Fibroblast of lung (primary cell): ENCODE measurements at regions not wholly inside any gene's neighbourhood (a gene's known extent, or its start where the extent isn't known, plus 50 kb on each side); places are given as distances from the start of the nearest gene placed in this dataset.
A peak's percentile ranks its signal among the peaks of the same experiment; 100 is the strongest.

Source experiments
- DNase-seq, 2 donors: peaks; one replicate each; pipeline versions ENCODE4 v3.0.0 to v3.0.0-alpha.2; 2010; ENCODE audit warnings: low read depth in 2 of 2
- H2AFZ ChIP-seq: 2 replicates; pipeline ENCODE4 v1.5.1; 2012; ENCODE audit warnings: low read length, control low read depth, inconsistent platforms
- H3K27ac ChIP-seq: 2 replicates; pipeline ENCODE4 v1.5.1; 2011; ENCODE audit warnings: low read length, control low read depth; ENCODE audit not compliant: insufficient read depth
- H3K27me3 ChIP-seq: 2 replicates; pipeline ENCODE4 v1.5.1; 2011; ENCODE audit warnings: mild to moderate bottlenecking, low read length; ENCODE audit not compliant: control insufficient read depth, insufficient read depth
- H3K36me3 ChIP-seq: 2 replicates; pipeline ENCODE4 v1.5.1; 2011; ENCODE audit warnings: low read length; ENCODE audit not compliant: control insufficient read depth, insufficient read depth
- H3K4me1 ChIP-seq: 2 replicates; pipeline ENCODE4 v1.5.1; 2011; ENCODE audit warnings: low read length; ENCODE audit not compliant: control insufficient read depth, insufficient read depth; ENCODE audit errors: extremely low read depth
- H3K4me2 ChIP-seq: 2 replicates; pipeline ENCODE4 v1.5.1; 2011; ENCODE audit warnings: low read length, control low read depth; ENCODE audit not compliant: insufficient read depth; ENCODE audit errors: extremely low read depth
- H3K4me3 ChIP-seq, 4 experiments: fragments of 200-600 bp in 1 of 4; sonication (generic) in 1 of 4; replicated peaks in 1 of 4; 2 replicates each; pipeline ENCODE4 v1.5.1; 2011 to 2016; ENCODE audit warnings: low read length in 4 of 4, low read depth in 3 of 4, mild to moderate bottlenecking in 3 of 4, control low read depth in 2 of 4, inconsistent platforms in 1 of 4, mixed read lengths in 1 of 4; ENCODE audit not compliant: insufficient read depth in 1 of 4; ENCODE audit errors: control extremely low read depth in 1 of 4
- H3K79me2 ChIP-seq: 2 replicates; pipeline ENCODE4 v1.5.1; 2012; ENCODE audit warnings: mild to moderate bottlenecking, low read length, inconsistent platforms; ENCODE audit not compliant: control insufficient read depth, insufficient read depth
- H3K9ac ChIP-seq: 2 replicates; pipeline ENCODE4 v1.5.1; 2011; ENCODE audit warnings: mild to moderate bottlenecking, low read length, control low read depth; ENCODE audit not compliant: insufficient read depth
- H3K9me3 ChIP-seq: 2 replicates; pipeline ENCODE4 v1.5.1; 2012; ENCODE audit warnings: low read depth, low read length; ENCODE audit not compliant: control insufficient read depth, insufficient read depth
- H4K20me1 ChIP-seq: 2 replicates; pipeline ENCODE4 v1.5.1; 2011; ENCODE audit warnings: low read length; ENCODE audit not compliant: control insufficient read depth, insufficient read depth; ENCODE audit errors: extremely low read depth
- CTCF ChIP-seq, 2 donors: IDR thresholded peaks in 1 of 2; conservative IDR thresholded peaks in 1 of 2; 1 replicate in 1 of 2; 2 replicates in 1 of 2; pipeline ENCODE4 v1.5.1; 2011 to 2012; ENCODE audit warnings: low read length in 2 of 2, control low read depth in 1 of 2, inconsistent platforms in 1 of 2, low read depth in 1 of 2, mild to moderate bottlenecking in 1 of 2
- EZH2 ChIP-seq: IDR thresholded peaks from 2 replicates; pipeline ENCODE4 v1.5.1; 2012; ENCODE audit warnings: low read length, control low read depth, mild to moderate bottlenecking; ENCODE audit errors: missing control alignments

GRCh38 chr4:179130122-179130714 lies 1688.0 kb upstream of the AGA start:
- no peak overlapping the region for H2AFZ ChIP-seq
- H3K4me1 ChIP-seq, result no peaks in the 10 kb centered on the region
- no peaks in the 10 kb centered on the region for H3K79me2 ChIP-seq
- no peak overlapping the region for H3K4me3 ChIP-seq
- no peak for DNase-seq
- no peak overlapping the region for H3K27ac ChIP-seq
- H3K36me3 ChIP-seq, result no peaks in the 10 kb centered on the region
- no peaks in the 10 kb centered on the region for H3K27me3 ChIP-seq
- H3K9me3 ChIP-seq, result no peaks in the 10 kb centered on the region
- H3K9ac ChIP-seq, result no peak overlapping the region
- no peak overlapping the region for H3K4me2 ChIP-seq
- TF ChIP-seq CTCF (conservative IDR thresholded peaks at IDR 0.05 in 1 of 2, IDR thresholded peaks at IDR 0.05 in 1 of 2; ENCODE audit: low read depth in 1 of 2, low read length in 2 of 2) (no peak), EZH2 (no peak)
- H4K20me1 ChIP-seq, result no peaks in the 10 kb centered on the region

GRCh38 chr4:179145746-179146525 lies 1703.7 kb upstream of the AGA start:
- no peaks in the 10 kb centered on the region for H3K9me3 ChIP-seq
- no peaks in the 10 kb centered on the region for H3K4me1 ChIP-seq
- no peaks in the 10 kb centered on the region for H3K36me3 ChIP-seq
- H3K4me3 ChIP-seq, result no peak overlapping the region
- no peak overlapping the region for H3K27ac ChIP-seq
- peak; percentile 11 to 90 for DNase-seq
- H4K20me1 ChIP-seq, result no peaks in the 10 kb centered on the region
- H2AFZ ChIP-seq, result no peak overlapping the region
- H3K4me2 ChIP-seq, result no peak overlapping the region
- no peaks in the 10 kb centered on the region for H3K79me2 ChIP-seq
- H3K9ac ChIP-seq, result no peak overlapping the region
- no peak for TF ChIP-seq EZH2
- no peak for TF ChIP-seq CTCF (conservative IDR thresholded peaks at IDR 0.05 in 1 of 2, IDR thresholded peaks at IDR 0.05 in 1 of 2; ENCODE audit: low read depth in 1 of 2, low read length in 2 of 2)
- no peaks in the 10 kb centered on the region for H3K27me3 ChIP-seq

GRCh38 chr4:179151770-179152169 lies 1709.5 kb upstream of the AGA start:
- Histone ChIP-seq H3K27me3 (no peaks in the 10 kb centered on the region), H3K9me3 (no peaks in the 10 kb centered on the region), H4K20me1 (no peaks in the 10 kb centered on the region), H3K27ac (no peak overlapping the region), H3K79me2 (no peaks in the 10 kb centered on the region), H3K9ac (no peak overlapping the region), H3K36me3 (no peaks in the 10 kb centered on the region), H3K4me2 (no peak overlapping the region), H3K4me3 (no peak overlapping the region), H2AFZ (no peak overlapping the region), H3K4me1 (no peaks in the 10 kb centered on the region)
- DNase-seq, result no peak
- TF ChIP-seq CTCF (conservative IDR thresholded peaks at IDR 0.05 in 1 of 2, IDR thresholded peaks at IDR 0.05 in 1 of 2; ENCODE audit: low read depth in 1 of 2, low read length in 2 of 2), result no peak
- TF ChIP-seq EZH2, result no peak
